Central memory CD8-positive, alpha-beta T cell (primary cell): ENCODE measurements at regions not wholly inside any gene's neighbourhood (a gene's known extent, or its start where the extent isn't known, plus 50 kb on each side); places are given as distances from the start of the nearest gene placed in this dataset.

ENCODE experiments used
- ATAC-seq: fragments of 150-1000 bp; cut with Tn5 transposase; replicated peaks from 2 replicates; pipeline ENCODE4 v1.10.0; 2022; ENCODE audit warnings: mild to moderate bottlenecking, moderate FRiP score, moderate number of reproducible peaks; ENCODE audit not compliant: poor library complexity, severe bottlenecking; ENCODE audit errors: extremely low read depth
- DNase-seq, 2 donors: peaks; one replicate each; pipeline ENCODE4 v3.0.0; 2021; ENCODE audit warnings: low spot score in 2 of 2
- H3K27ac Mint-ChIP-seq: one replicate; pipeline ENCODE4 v1.8.0; 2022; ENCODE audit warnings: low read depth, mild to moderate bottlenecking, moderate library complexity, mixed read lengths
- H3K27me3 Mint-ChIP-seq: one replicate; pipeline ENCODE4 v1.8.0; 2022; ENCODE audit warnings: mixed read lengths
- H3K36me3 Mint-ChIP-seq: one replicate; pipeline ENCODE4 v1.8.0; 2022; ENCODE audit warnings: mild to moderate bottlenecking, moderate library complexity, mixed read lengths; ENCODE audit not compliant: insufficient read depth
- H3K4me1 Mint-ChIP-seq: one replicate; pipeline ENCODE4 v1.8.0; 2022; ENCODE audit warnings: mixed read lengths
- H3K4me3 Mint-ChIP-seq: one replicate; pipeline ENCODE4 v1.8.0; 2022; ENCODE audit warnings: mild to moderate bottlenecking, moderate library complexity, mixed read lengths
- H3K9me3 Mint-ChIP-seq: one replicate; pipeline ENCODE4 v1.8.0; 2022; ENCODE audit warnings: mixed read lengths

- no peak for ATAC-seq
- H3K4me3 Mint-ChIP-seq: no peak overlapping the region
- peaks cover 46% of the 10 kb centered on the region for H3K27me3 Mint-ChIP-seq
These were observed 50.8 kb upstream of the BEND6 start for GRCh38 chr6:56904068-56904467.

GRCh38 chr6:56902641-56903464 lies 52.1 kb upstream of the BEND6 start:
- Mint-ChIP-seq H3K4me1 (no peaks in the 10 kb centered on the region), H3K4me3 (no peak overlapping the region), H3K9me3 (no peaks in the 10 kb centered on the region), H3K27ac (no peak overlapping the region), H3K36me3 (no peaks in the 10 kb centered on the region), H3K27me3 (peaks cover 43% of the 10 kb centered on the region)
- ATAC-seq: no peak
- no peak for DNase-seq

More at GRCh38 chr6:56904068-56904467, 50.8 kb upstream of the BEND6 start:
- Mint-ChIP-seq H3K9me3 (no peaks in the 10 kb centered on the region), H3K36me3 (no peaks in the 10 kb centered on the region), H3K4me1 (no peaks in the 10 kb centered on the region), H3K27ac (no peak overlapping the region)
- DNase-seq: no peak

DNA sequence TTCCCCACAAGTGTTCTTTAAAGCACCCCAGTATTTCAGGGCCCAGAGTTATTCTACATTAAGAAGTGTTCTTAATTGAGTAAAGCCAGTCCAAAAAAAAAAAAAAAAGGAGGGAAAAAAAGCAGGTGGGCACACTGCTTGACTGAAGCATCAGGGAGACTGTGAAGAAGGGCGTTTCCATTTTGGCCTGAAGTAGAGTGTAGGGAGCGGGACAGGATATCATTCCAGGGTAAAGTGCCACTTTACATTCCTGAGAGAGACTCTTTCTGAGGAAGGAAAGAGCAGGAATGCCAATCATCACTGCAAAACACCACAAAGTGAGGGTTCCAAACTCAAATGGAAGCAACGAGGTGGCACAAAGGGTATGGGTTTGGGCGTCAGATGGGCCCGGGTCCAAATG lies 54.1 kb upstream of the BEND6 start:
- H3K4me1 Mint-ChIP-seq: no peaks in the 10 kb centered on the region
- DNase-seq (no peak), ATAC-seq (no peak)
- no peak overlapping the region for H3K27ac Mint-ChIP-seq
- H3K9me3 Mint-ChIP-seq: no peaks in the 10 kb centered on the region
- H3K4me3 Mint-ChIP-seq: no peak overlapping the region
- peaks cover 46% of the 10 kb centered on the region for H3K27me3 Mint-ChIP-seq
- no peaks in the 10 kb centered on the region for H3K36me3 Mint-ChIP-seq

GRCh38 chr6:56899753-56900152 lies 55.2 kb upstream of the BEND6 start:
- DNase-seq (no peak), ATAC-seq (no peak)
- H3K27me3 Mint-ChIP-seq: peaks cover 42% of the 10 kb centered on the region
- no peaks in the 10 kb centered on the region for H3K36me3 Mint-ChIP-seq
- H3K4me1 Mint-ChIP-seq: no peaks in the 10 kb centered on the region
- H3K27ac Mint-ChIP-seq: no peak overlapping the region
- no peak overlapping the region for H3K4me3 Mint-ChIP-seq
- H3K9me3 Mint-ChIP-seq: no peaks in the 10 kb centered on the region

DNA sequence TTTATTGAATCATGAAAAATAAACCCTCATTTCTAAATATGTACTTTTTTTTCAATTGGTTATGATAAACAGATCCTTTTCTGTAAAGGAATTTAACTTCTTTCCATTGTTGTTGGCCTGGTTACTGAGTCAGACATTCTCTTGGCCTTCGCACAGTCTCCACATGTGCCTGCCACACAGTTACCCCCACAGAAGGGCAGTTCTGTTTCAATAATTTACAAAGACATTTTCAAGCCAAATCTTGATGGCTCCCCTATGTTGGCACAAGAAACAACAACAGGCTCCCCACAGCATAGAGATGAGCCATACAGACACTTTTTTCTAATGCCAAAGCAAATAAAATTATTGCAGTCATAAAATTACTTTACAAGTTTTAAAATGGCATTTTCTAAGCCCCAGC lies 55.6 kb upstream of the BEND6 start:
- H3K9me3 Mint-ChIP-seq: no peaks in the 10 kb centered on the region
- H3K4me3 Mint-ChIP-seq: no peak overlapping the region
- DNase-seq: no peak
- no peaks in the 10 kb centered on the region for H3K4me1 Mint-ChIP-seq
- no peaks in the 10 kb centered on the region for H3K36me3 Mint-ChIP-seq
- H3K27ac Mint-ChIP-seq: no peak overlapping the region
- ATAC-seq: no peak
- peaks cover 42% of the 10 kb centered on the region for H3K27me3 Mint-ChIP-seq

DNA sequence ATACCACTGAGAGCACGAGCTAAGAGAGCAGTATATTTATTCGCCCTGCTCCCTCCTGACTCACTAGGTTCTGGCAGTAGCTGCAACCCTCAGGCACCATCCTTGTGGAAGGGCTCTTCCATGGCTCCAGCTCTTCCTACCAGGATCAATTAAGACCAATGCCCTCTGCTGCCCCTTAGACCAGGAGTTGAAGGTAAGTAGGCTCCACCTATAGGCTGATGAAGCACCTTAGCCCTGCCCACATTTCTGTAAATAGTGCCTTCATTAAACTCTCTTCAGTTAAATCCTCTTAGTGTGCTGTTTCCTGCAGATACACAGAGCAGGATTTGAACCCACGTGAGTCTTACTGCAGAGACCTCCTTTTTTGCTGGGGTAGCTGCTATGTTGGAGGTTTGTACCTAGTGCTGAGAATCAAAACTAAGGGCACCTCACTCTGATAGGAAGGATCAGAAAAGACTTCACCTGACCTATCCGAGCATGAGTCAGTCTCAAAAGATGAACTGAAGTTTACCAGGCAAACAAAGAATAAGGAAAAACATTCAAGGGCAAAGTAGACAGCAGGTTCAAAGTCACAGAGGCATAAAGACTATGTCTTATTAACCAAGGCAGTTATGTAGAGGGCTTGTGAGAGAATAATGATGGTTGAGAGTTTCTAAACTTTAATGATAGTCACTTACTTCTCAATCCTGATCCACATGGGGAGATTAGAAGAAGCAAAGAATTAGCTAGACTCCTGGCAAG lies 56.9 kb upstream of the BEND6 start:
- H3K9me3 Mint-ChIP-seq: no peaks in the 10 kb centered on the region
- H3K4me3 Mint-ChIP-seq: no peak overlapping the region
- H3K4me1 Mint-ChIP-seq: no peaks in the 10 kb centered on the region

GRCh38 chr6:56891754-56892153 lies 63.2 kb upstream of the BEND6 start:
- H3K4me3 Mint-ChIP-seq: no peak overlapping the region
- no peaks in the 10 kb centered on the region for H3K36me3 Mint-ChIP-seq
- H3K9me3 Mint-ChIP-seq: no peaks in the 10 kb centered on the region
- no peak overlapping the region for H3K27ac Mint-ChIP-seq
- ATAC-seq (no peak), DNase-seq (no peak)
- H3K4me1 Mint-ChIP-seq: no peaks in the 10 kb centered on the region
- peaks cover 6% of the 10 kb centered on the region for H3K27me3 Mint-ChIP-seq

More for the DNA sequence above, 56.9 kb upstream of the BEND6 start:
- Mint-ChIP-seq H3K27ac (no peak overlapping the region), H3K27me3 (peaks cover 38% of the 10 kb centered on the region), H3K36me3 (no peaks in the 10 kb centered on the region)
- ATAC-seq (no peak), DNase-seq (no peak)

DNA sequence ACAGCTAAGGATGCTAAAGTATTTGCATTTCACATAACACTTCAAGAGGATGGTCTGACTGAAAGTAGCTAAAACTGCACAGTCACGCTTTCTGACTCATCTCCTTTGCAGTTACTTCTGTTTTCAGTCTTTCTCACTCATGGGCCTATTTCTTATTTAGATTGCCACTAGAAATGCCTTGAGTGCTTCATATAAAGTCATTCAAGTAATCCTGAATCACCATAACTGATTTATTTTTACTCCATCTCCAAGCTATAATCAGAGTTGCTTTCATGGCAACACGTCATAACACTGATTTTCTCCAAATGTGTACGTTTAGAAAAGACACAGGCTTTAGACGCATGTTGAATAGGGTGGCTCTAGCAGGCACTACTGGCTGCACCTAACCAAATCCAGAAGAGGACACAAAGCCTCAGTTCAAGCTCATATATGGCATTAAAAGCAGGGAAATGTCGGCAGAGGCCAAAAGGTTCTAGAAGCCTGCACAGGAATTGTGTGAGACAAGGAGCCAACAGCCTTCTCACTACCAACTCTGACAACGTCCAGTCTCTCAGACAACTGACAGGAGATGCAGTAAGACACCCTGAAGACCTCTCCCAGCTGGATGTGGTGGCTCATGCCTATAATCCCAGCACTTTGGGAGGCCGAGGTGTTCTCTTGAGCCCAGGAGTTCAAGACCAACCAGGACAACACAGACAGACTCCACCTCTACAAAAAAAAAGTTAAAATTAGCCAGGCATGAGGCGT lies 64.1 kb upstream of the BEND6 start:
- DNase-seq (no peak), ATAC-seq (no peak)
- no peak overlapping the region for H3K4me3 Mint-ChIP-seq
- no peak overlapping the region for H3K27ac Mint-ChIP-seq
- no peaks in the 10 kb centered on the region for H3K36me3 Mint-ChIP-seq
- H3K27me3 Mint-ChIP-seq: peaks cover 3% of the 10 kb centered on the region
- H3K4me1 Mint-ChIP-seq: no peaks in the 10 kb centered on the region
- H3K9me3 Mint-ChIP-seq: no peaks in the 10 kb centered on the region

GRCh38 chr6:56890066-56890465 lies 64.8 kb upstream of the BEND6 start:
- Mint-ChIP-seq H3K36me3 (no peaks in the 10 kb centered on the region), H3K27ac (no peak overlapping the region), H3K4me3 (no peak overlapping the region), H3K9me3 (no peaks in the 10 kb centered on the region), H3K27me3 (peaks cover 11% of the 10 kb centered on the region), H3K4me1 (no peaks in the 10 kb centered on the region)
- DNase-seq: no peak
- no peak for ATAC-seq

- H3K4me1 Mint-ChIP-seq: no peaks in the 10 kb centered on the region
- H3K4me3 Mint-ChIP-seq: no peak overlapping the region
- no peaks in the 10 kb centered on the region for H3K36me3 Mint-ChIP-seq
- DNase-seq (no peak), ATAC-seq (no peak)
- H3K27me3 Mint-ChIP-seq: peaks cover 16% of the 10 kb centered on the region
- no peak overlapping the region for H3K27ac Mint-ChIP-seq
- no peaks in the 10 kb centered on the region for H3K9me3 Mint-ChIP-seq
These were observed 65.4 kb upstream of the BEND6 start for GRCh38 chr6:56889492-56889891.

DNA sequence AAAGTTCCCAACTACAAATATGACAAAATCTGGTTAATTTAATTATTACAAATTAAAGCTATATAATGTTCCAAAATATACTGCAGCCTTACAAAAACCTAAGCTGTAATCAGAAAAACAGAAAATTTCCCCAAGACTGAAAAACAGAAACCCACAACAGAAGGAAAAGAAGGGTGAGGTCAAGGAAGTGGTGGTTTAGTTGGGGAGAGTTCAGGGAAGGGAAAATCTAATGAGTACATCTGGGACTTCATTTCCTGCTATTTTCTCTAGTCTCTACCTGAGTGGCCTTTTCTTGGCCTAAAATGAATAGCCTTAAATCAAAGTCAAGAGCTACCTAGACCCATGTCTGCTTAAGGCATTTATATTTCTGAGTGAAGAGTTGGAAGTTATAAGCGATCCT lies 66.2 kb upstream of the BEND6 start:
- no peaks in the 10 kb centered on the region for H3K36me3 Mint-ChIP-seq
- no peak for DNase-seq
- H3K27ac Mint-ChIP-seq: no peak overlapping the region
- no peaks in the 10 kb centered on the region for H3K4me1 Mint-ChIP-seq
- H3K4me3 Mint-ChIP-seq: no peak overlapping the region
- no peaks in the 10 kb centered on the region for H3K9me3 Mint-ChIP-seq
- ATAC-seq: no peak
- peaks cover 23% of the 10 kb centered on the region for H3K27me3 Mint-ChIP-seq

GRCh38 chr6:56887086-56887485 lies 67.8 kb upstream of the BEND6 start:
- Mint-ChIP-seq H3K4me1 (no peaks in the 10 kb centered on the region), H3K27me3 (peaks cover 23% of the 10 kb centered on the region), H3K36me3 (no peaks in the 10 kb centered on the region), H3K4me3 (no peak overlapping the region), H3K9me3 (no peaks in the 10 kb centered on the region), H3K27ac (no peak overlapping the region)
- no peak for ATAC-seq
- no peak for DNase-seq
